A549 (cell line): ENCODE measurements at regions not wholly inside any gene's neighbourhood (a gene's known extent, or its start where the extent isn't known, plus 50 kb on each side); places are given as distances from the start of the nearest gene placed in this dataset.

ENCODE experiments used
- CTCF ChIP-seq: fragments of >200 bp; sonication (Bioruptor Twin); formaldehyde crosslinking; IDR thresholded peaks from 3 replicates; pipeline ENCODE4 v1.5.1; 2016
- EP300 ChIP-seq, 2 experiments: fragments of >200 bp; sonication (Bioruptor Twin); formaldehyde crosslinking; IDR thresholded peaks; 2 replicates in 1 of 2; 3 replicates in 1 of 2; pipeline ENCODE4 v1.6.1; 2016 to 2017

- no peak for TF ChIP-seq CTCF
- TF ChIP-seq EP300 (IDR thresholded peaks at IDR 0.05), result no peak
Observed at GRCh38 chr5:123803359-123803758, 291.4 kb downstream of the CSNK1G3 start.
